Fibroblast of lung (primary cell): ENCODE measurements at regions not wholly inside any gene's neighbourhood (a gene's known extent, or its start where the extent isn't known, plus 50 kb on each side); places are given as distances from the start of the nearest gene placed in this dataset.
"Not testable (repeated sequence)": the region's sequence is repeated elsewhere in the genome, so short reads cannot be mapped to it uniquely, and the experiment has no call there.

Experiments
- DNase-seq, 2 donors: peaks; one replicate each; pipeline versions ENCODE4 v3.0.0 to v3.0.0-alpha.2; 2010; ENCODE audit warnings: low read depth in 2 of 2
- H2AFZ ChIP-seq: 2 replicates; pipeline ENCODE4 v1.5.1; 2012; ENCODE audit warnings: low read length, control low read depth, inconsistent platforms
- H3K27ac ChIP-seq: 2 replicates; pipeline ENCODE4 v1.5.1; 2011; ENCODE audit warnings: low read length, control low read depth; ENCODE audit not compliant: insufficient read depth
- H3K27me3 ChIP-seq: 2 replicates; pipeline ENCODE4 v1.5.1; 2011; ENCODE audit warnings: mild to moderate bottlenecking, low read length; ENCODE audit not compliant: control insufficient read depth, insufficient read depth
- H3K36me3 ChIP-seq: 2 replicates; pipeline ENCODE4 v1.5.1; 2011; ENCODE audit warnings: low read length; ENCODE audit not compliant: control insufficient read depth, insufficient read depth
- H3K4me1 ChIP-seq: 2 replicates; pipeline ENCODE4 v1.5.1; 2011; ENCODE audit warnings: low read length; ENCODE audit not compliant: control insufficient read depth, insufficient read depth; ENCODE audit errors: extremely low read depth
- H3K4me2 ChIP-seq: 2 replicates; pipeline ENCODE4 v1.5.1; 2011; ENCODE audit warnings: low read length, control low read depth; ENCODE audit not compliant: insufficient read depth; ENCODE audit errors: extremely low read depth
- H3K4me3 ChIP-seq, 4 experiments: fragments of 200-600 bp in 1 of 4; sonication (generic) in 1 of 4; replicated peaks in 1 of 4; 2 replicates each; pipeline ENCODE4 v1.5.1; 2011 to 2016; ENCODE audit warnings: low read length in 4 of 4, low read depth in 3 of 4, mild to moderate bottlenecking in 3 of 4, control low read depth in 2 of 4, inconsistent platforms in 1 of 4, mixed read lengths in 1 of 4; ENCODE audit not compliant: insufficient read depth in 1 of 4; ENCODE audit errors: control extremely low read depth in 1 of 4
- H3K79me2 ChIP-seq: 2 replicates; pipeline ENCODE4 v1.5.1; 2012; ENCODE audit warnings: mild to moderate bottlenecking, low read length, inconsistent platforms; ENCODE audit not compliant: control insufficient read depth, insufficient read depth
- H3K9ac ChIP-seq: 2 replicates; pipeline ENCODE4 v1.5.1; 2011; ENCODE audit warnings: mild to moderate bottlenecking, low read length, control low read depth; ENCODE audit not compliant: insufficient read depth
- H3K9me3 ChIP-seq: 2 replicates; pipeline ENCODE4 v1.5.1; 2012; ENCODE audit warnings: low read depth, low read length; ENCODE audit not compliant: control insufficient read depth, insufficient read depth
- H4K20me1 ChIP-seq: 2 replicates; pipeline ENCODE4 v1.5.1; 2011; ENCODE audit warnings: low read length; ENCODE audit not compliant: control insufficient read depth, insufficient read depth; ENCODE audit errors: extremely low read depth
- EZH2 ChIP-seq: IDR thresholded peaks from 2 replicates; pipeline ENCODE4 v1.5.1; 2012; ENCODE audit warnings: low read length, control low read depth, mild to moderate bottlenecking; ENCODE audit errors: missing control alignments
- TF ChIP-seq, protein P1 (sequence below), 2 donors: IDR thresholded peaks in 1 of 2; conservative IDR thresholded peaks in 1 of 2; 1 replicate in 1 of 2; 2 replicates in 1 of 2; pipeline ENCODE4 v1.5.1; 2011 to 2012; ENCODE audit warnings: low read length in 2 of 2, control low read depth in 1 of 2, inconsistent platforms in 1 of 2, low read depth in 1 of 2, mild to moderate bottlenecking in 1 of 2

DNA sequence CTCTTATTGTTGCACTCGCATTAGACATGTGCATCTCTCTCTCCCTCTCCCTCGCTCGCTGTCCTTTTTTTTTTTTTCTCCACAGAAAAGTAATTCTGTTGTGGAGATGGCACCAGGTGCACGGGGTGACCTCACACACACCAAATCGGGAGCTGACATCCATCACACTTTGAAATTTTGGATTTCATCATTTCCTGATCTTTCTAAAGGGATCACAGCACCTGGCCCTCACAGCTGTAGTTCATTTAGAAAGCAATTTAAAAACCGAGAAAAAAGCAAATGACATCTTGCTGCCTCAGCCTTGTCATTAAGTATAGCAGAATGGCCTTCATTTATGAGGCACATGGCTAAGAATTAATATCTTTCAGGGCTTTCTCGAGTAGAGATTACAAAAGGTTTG lies 717.2 kb downstream of the RNF144A start:
- no peaks in the 10 kb centered on the region for H3K79me2 ChIP-seq
- H3K4me2 ChIP-seq = no peak overlapping the region
- H3K4me3 ChIP-seq = no peak overlapping the region
- H3K27ac ChIP-seq = no peak overlapping the region
- H3K27me3 ChIP-seq = no peaks in the 10 kb centered on the region
- no peak overlapping the region for H2AFZ ChIP-seq
- no peak overlapping the region for H3K9ac ChIP-seq
- no peaks in the 10 kb centered on the region for H3K9me3 ChIP-seq
- no peak for DNase-seq
- H3K36me3 ChIP-seq = no peaks in the 10 kb centered on the region
- no peaks in the 10 kb centered on the region for H3K4me1 ChIP-seq
- no peak for TF ChIP-seq EZH2
- TF ChIP-seq, protein P1, sequence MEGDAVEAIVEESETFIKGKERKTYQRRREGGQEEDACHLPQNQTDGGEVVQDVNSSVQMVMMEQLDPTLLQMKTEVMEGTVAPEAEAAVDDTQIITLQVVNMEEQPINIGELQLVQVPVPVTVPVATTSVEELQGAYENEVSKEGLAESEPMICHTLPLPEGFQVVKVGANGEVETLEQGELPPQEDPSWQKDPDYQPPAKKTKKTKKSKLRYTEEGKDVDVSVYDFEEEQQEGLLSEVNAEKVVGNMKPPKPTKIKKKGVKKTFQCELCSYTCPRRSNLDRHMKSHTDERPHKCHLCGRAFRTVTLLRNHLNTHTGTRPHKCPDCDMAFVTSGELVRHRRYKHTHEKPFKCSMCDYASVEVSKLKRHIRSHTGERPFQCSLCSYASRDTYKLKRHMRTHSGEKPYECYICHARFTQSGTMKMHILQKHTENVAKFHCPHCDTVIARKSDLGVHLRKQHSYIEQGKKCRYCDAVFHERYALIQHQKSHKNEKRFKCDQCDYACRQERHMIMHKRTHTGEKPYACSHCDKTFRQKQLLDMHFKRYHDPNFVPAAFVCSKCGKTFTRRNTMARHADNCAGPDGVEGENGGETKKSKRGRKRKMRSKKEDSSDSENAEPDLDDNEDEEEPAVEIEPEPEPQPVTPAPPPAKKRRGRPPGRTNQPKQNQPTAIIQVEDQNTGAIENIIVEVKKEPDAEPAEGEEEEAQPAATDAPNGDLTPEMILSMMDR (conservative IDR thresholded peaks at IDR 0.05 in 1 of 2, IDR thresholded peaks at IDR 0.05 in 1 of 2; ENCODE audit: low read depth in 1 of 2, low read length in 2 of 2) = no peak
- no peaks in the 10 kb centered on the region for H4K20me1 ChIP-seq

DNA sequence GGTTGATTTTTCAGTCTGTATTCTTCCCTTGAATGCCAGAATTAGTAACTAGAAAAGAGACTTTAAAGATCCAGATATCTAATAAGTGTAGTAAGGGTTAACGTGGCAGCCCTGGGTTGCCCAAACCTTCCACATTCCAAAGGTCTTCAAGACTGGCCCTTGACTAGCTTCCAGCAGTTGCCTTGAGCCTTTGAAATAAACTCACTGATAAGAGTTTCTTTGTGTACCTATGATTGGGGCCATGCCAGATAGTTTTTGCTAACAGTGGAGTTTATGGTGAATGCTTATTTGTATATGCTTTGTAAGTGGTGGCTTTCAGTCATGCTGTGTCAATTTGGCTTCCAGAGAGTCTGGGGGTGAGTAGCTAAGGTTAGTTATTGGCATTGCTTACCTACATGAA lies 722.3 kb downstream of the RNF144A start:
- H3K4me2 ChIP-seq = no peak overlapping the region
- no peak overlapping the region for H3K27ac ChIP-seq
- no peaks in the 10 kb centered on the region for H3K36me3 ChIP-seq
- H3K4me1 ChIP-seq = no peaks in the 10 kb centered on the region
- no peaks in the 10 kb centered on the region for H3K27me3 ChIP-seq
- no peak overlapping the region for H3K4me3 ChIP-seq
- H3K79me2 ChIP-seq = no peaks in the 10 kb centered on the region
- H4K20me1 ChIP-seq = no peaks in the 10 kb centered on the region
- no peak overlapping the region for H2AFZ ChIP-seq
- H3K9ac ChIP-seq = no peak overlapping the region
- TF ChIP-seq EZH2 = no peak
- TF ChIP-seq, protein P1 (conservative IDR thresholded peaks at IDR 0.05 in 1 of 2, IDR thresholded peaks at IDR 0.05 in 1 of 2; ENCODE audit: low read depth in 1 of 2, low read length in 2 of 2) = no peak
- DNase-seq = no peak
- no peaks in the 10 kb centered on the region for H3K9me3 ChIP-seq

DNA sequence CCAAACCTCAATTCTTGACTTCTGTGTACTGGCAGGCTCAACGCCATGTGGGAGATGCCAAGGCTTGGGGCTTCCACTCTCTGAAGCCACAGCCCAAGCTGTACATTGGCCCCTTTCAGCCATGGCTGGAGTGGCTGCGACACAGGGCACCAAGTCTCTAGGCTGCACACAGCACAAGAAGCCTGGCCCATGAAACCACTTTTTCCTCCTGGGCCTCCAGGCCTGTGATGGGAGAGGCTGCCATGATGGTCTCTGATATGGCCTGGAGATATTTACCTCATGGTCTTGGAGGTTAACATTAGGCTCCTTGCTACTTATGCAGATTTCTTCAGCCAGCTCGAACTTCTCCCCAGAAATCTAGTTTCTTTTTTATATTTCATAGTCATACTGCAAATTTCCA lies 724.1 kb downstream of the RNF144A start:
- H3K36me3 ChIP-seq = not testable (repeated sequence)

More for the DNA sequence above, 724.1 kb downstream of the RNF144A start:
- not testable (repeated sequence) for H3K4me1 ChIP-seq, DNase-seq, H3K27me3 ChIP-seq, H3K79me2 ChIP-seq, H2AFZ ChIP-seq, H3K9me3 ChIP-seq, H3K4me2 ChIP-seq, H3K4me3 ChIP-seq, H3K27ac ChIP-seq, H4K20me1 ChIP-seq, H3K9ac ChIP-seq
